SK-N-SH treated with all-trans-retinoic acid at 6 μM for 48 hours (cell line): ENCODE measurements at regions not wholly inside any gene's neighbourhood (a gene's known extent, or its start where the extent isn't known, plus 50 kb on each side); places are given as distances from the start of the nearest gene placed in this dataset.

Experiments
- ATAC-seq: fragments of 200-7000 bp; cut with Tn5 transposase; 3 replicates; pipeline ENCODE4 v1.9.1; 2020; ENCODE audit warnings: mild to moderate bottlenecking, moderate library complexity
- ARNTL ChIP-seq: fragments of 450-650 bp; formaldehyde crosslinking; IDR thresholded peaks from 2 replicates; pipeline ENCODE4 v1.5.0; 2020; ENCODE audit warnings: low read depth, mild to moderate bottlenecking, moderate library complexity, borderline replicate concordance
- BACH2 ChIP-seq: fragments of 250-450 bp; sonication (Bioruptor Pico); IDR thresholded peaks from 2 replicates; pipeline ENCODE4 v1.9.0; 2021; ENCODE audit warnings: mild to moderate bottlenecking, borderline replicate concordance
- CSDC2 ChIP-seq: fragments of 250-450 bp; sonication (Bioruptor Pico); IDR thresholded peaks from 2 replicates; pipeline ENCODE4 v1.5.0; 2020; ENCODE audit warnings: mild to moderate bottlenecking, moderate library complexity
- GLIS3 ChIP-seq: fragments of 250-450 bp; sonication (Bioruptor Pico); IDR thresholded peaks from 2 replicates; pipeline ENCODE4 v1.5.0; 2020; ENCODE audit warnings: mild to moderate bottlenecking, moderate library complexity
- ISL1 ChIP-seq: fragments of 250-450 bp; sonication (Bioruptor Pico); IDR thresholded peaks from 2 replicates; pipeline ENCODE4 v2.1.2; 2022; ENCODE audit warnings: mild to moderate bottlenecking, moderate library complexity
- OSR1 ChIP-seq: fragments of 250-450 bp; sonication (Bioruptor Pico); IDR thresholded peaks from 2 replicates; pipeline ENCODE4 v1.8.0; 2022; ENCODE audit warnings: moderate library complexity, mild to moderate bottlenecking, inconsistent platforms
- PPARA ChIP-seq: fragments of 250-450 bp; sonication (Bioruptor Pico); IDR thresholded peaks from 2 replicates; pipeline ENCODE4 v1.5.0; 2020; ENCODE audit warnings: mild to moderate bottlenecking, borderline replicate concordance
- RARB ChIP-seq: fragments of 250-450 bp; sonication (Bioruptor Pico); IDR thresholded peaks from 2 replicates; pipeline ENCODE4 v1.8.0; 2021; ENCODE audit warnings: mild to moderate bottlenecking, moderate library complexity
- TCF4 ChIP-seq: fragments of 250-450 bp; sonication (Bioruptor Pico); IDR thresholded peaks from 2 replicates; pipeline ENCODE4 v1.8.0; 2021; ENCODE audit warnings: mild to moderate bottlenecking, moderate library complexity, borderline replicate concordance
- ZC3H10 ChIP-seq: fragments of 250-450 bp; sonication (Bioruptor Pico); IDR thresholded peaks from 2 replicates; pipeline ENCODE4 v1.5.1; 2021; ENCODE audit warnings: mild to moderate bottlenecking, moderate library complexity
- ZFP3 ChIP-seq: fragments of 250-450 bp; sonication (Bioruptor Pico); IDR thresholded peaks from 2 replicates; pipeline ENCODE4 v1.5.0; 2020; ENCODE audit warnings: mild to moderate bottlenecking, moderate library complexity
- ZFP30 ChIP-seq: fragments of 450-650 bp; formaldehyde crosslinking; IDR thresholded peaks from 2 replicates; pipeline ENCODE4 v1.5.0; 2022; ENCODE audit warnings: mild to moderate bottlenecking, moderate library complexity
- ZNF565 ChIP-seq: fragments of 450-650 bp; formaldehyde crosslinking; conservative IDR thresholded peaks from 2 replicates; pipeline ENCODE4 v1.5.0; 2020; ENCODE audit warnings: low read depth, mild to moderate bottlenecking, moderate library complexity
- ZNF70 ChIP-seq: fragments of 450-650 bp; formaldehyde crosslinking; IDR thresholded peaks from 2 replicates; pipeline ENCODE4 v1.5.0; 2020; ENCODE audit warnings: mild to moderate bottlenecking, moderate library complexity
- ZNF8 ChIP-seq: fragments of 450-650 bp; formaldehyde crosslinking; IDR thresholded peaks from 2 replicates; pipeline ENCODE4 v1.5.0; 2020; ENCODE audit warnings: mild to moderate bottlenecking, moderate library complexity
- TF ChIP-seq, protein P1 (sequence below): fragments of 250-450 bp; sonication (Bioruptor Pico); IDR thresholded peaks from 2 replicates; pipeline ENCODE4 v1.5.1; 2020; ENCODE audit warnings: low read depth, mild to moderate bottlenecking, moderate library complexity
- TF ChIP-seq, protein P2 (sequence below): fragments of 250-450 bp; sonication (Bioruptor Pico); IDR thresholded peaks from 2 replicates; pipeline ENCODE4 v1.5.1; 2021; ENCODE audit warnings: mild to moderate bottlenecking, moderate library complexity
- TF ChIP-seq, protein P3 (sequence below): fragments of 250-450 bp; sonication (Bioruptor Pico); IDR thresholded peaks from 2 replicates; pipeline ENCODE4 v1.8.0; 2021; ENCODE audit warnings: low read depth, mild to moderate bottlenecking, moderate library complexity, borderline replicate concordance
- TF ChIP-seq, protein P4 (sequence below): fragments of 250-450 bp; sonication (Bioruptor Pico); IDR thresholded peaks from 2 replicates; pipeline ENCODE4 v1.8.0; 2020; ENCODE audit warnings: mild to moderate bottlenecking, moderate library complexity, borderline replicate concordance
- TF ChIP-seq, protein P5 (sequence below): fragments of 250-450 bp; sonication (Bioruptor Pico); IDR thresholded peaks from 2 replicates; pipeline ENCODE4 v1.5.0; 2020; ENCODE audit warnings: mild to moderate bottlenecking, moderate library complexity

DNA sequence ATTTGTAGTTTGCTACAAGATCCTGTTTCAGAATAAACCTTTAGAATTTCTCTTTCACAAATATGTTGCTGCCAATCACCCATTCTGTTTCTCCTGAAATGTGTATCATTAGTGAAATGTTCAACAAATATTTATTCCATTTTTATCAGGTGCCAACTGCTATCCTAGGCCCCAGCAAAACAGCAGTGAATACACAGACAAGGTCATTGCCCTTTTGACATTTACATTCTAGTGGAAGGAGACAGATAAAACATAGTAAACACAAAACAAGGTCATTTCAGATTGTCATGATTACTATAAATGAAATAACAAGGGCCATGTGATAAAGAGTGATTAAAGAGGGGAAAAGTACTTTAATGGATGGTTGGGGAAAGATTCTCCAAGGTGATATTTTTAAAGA is 404.8 kb upstream of the PHF14 start:
- no peak for ATAC-seq
- TF ChIP-seq, protein P1, sequence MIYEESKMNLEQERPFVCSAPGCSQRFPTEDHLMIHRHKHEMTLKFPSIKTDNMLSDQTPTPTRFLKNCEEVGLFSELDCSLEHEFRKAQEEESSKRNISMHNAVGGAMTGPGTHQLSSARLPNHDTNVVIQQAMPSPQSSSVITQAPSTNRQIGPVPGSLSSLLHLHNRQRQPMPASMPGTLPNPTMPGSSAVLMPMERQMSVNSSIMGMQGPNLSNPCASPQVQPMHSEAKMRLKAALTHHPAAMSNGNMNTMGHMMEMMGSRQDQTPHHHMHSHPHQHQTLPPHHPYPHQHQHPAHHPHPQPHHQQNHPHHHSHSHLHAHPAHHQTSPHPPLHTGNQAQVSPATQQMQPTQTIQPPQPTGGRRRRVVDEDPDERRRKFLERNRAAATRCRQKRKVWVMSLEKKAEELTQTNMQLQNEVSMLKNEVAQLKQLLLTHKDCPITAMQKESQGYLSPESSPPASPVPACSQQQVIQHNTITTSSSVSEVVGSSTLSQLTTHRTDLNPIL (CRISPR knock-in tag): no peak
- TF ChIP-seq RARB (no peak), ZFP3 (CRISPR knock-in tag) (no peak), ZNF70 (CRISPR knock-in tag) (no peak), TCF4 (CRISPR knock-in tag) (no peak), CSDC2 (CRISPR knock-in tag) (no peak), ARNTL (CRISPR knock-in tag) (no peak), OSR1 (no peak), GLIS3 (no peak), ZNF565 (CRISPR knock-in tag) (no peak), BACH2 (no peak)
- TF ChIP-seq, protein P2, sequence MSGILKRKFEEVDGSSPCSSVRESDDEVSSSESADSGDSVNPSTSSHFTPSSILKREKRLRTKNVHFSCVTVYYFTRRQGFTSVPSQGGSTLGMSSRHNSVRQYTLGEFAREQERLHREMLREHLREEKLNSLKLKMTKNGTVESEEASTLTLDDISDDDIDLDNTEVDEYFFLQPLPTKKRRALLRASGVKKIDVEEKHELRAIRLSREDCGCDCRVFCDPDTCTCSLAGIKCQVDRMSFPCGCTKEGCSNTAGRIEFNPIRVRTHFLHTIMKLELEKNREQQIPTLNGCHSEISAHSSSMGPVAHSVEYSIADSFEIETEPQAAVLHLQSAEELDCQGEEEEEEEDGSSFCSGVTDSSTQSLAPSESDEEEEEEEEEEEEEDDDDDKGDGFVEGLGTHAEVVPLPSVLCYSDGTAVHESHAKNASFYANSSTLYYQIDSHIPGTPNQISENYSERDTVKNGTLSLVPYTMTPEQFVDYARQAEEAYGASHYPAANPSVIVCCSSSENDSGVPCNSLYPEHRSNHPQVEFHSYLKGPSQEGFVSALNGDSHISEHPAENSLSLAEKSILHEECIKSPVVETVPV: no peak
- TF ChIP-seq, protein P3, sequence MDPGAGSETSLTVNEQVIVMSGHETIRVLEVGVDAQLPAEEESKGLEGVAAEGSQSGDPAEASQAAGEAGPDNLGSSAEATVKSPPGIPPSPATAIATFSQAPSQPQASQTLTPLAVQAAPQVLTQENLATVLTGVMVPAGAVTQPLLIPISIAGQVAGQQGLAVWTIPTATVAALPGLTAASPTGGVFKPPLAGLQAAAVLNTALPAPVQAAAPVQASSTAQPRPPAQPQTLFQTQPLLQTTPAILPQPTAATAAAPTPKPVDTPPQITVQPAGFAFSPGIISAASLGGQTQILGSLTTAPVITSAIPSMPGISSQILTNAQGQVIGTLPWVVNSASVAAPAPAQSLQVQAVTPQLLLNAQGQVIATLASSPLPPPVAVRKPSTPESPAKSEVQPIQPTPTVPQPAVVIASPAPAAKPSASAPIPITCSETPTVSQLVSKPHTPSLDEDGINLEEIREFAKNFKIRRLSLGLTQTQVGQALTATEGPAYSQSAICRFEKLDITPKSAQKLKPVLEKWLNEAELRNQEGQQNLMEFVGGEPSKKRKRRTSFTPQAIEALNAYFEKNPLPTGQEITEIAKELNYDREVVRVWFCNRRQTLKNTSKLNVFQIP (CRISPR knock-in tag): no peak

DNA sequence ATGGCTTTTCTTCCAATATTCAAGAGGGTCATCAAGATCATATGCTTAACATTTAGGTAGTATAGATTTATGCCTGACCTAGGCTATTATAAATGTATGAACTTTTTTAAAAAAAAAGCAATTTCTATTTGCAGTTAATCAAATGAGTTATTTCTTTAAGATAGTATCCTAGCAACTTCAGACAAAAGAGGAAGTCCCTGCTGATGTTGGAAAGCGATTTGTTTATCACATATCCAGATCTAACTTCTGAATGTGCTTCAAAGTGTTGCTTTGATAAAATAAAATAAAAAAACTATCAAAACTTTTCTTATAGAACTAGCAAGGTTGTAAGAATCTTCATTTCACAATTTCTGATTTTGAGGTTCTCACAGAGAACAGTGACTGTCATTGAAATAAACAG is 401.9 kb upstream of the PHF14 start:
- TF ChIP-seq OSR1: no peak
- TF ChIP-seq ZFP30 (CRISPR knock-in tag): no peak
- TF ChIP-seq CSDC2 (CRISPR knock-in tag): no peak
- TF ChIP-seq TCF4 (CRISPR knock-in tag): peak; percentile 18; the same call in 1 of the 2 replicates
- TF ChIP-seq, all 23 proteins: peak for 1
- ATAC-seq: no peak

DNA sequence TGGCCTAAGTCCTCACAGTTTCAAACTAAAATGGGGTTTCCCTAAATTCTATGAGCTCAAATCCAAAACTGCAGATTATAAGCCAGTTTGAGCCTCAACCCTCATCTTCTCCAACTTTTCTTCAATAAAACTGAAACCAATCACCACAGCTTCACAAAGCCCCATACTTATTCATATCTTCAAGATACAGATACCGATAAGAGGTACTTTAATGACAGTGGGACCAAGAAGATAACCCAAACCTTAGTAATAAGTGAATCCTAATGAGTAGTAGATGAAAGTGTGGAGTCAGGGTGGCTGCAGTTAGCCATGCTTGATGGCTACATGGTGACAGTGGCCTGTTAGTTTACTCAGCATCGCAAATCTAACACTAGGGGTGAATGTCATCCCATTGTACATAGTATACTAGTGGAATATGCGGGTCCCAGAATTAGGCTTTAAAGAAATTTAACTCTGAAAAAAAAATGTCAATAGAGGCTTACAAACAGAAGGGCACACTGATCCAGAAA is 395.8 kb upstream of the PHF14 start:
- TF ChIP-seq ZFP3 (CRISPR knock-in tag): no peak
- TF ChIP-seq ZNF8 (CRISPR knock-in tag): no peak
- no peak for TF ChIP-seq TCF4 (CRISPR knock-in tag)
- TF ChIP-seq ZC3H10 (CRISPR knock-in tag): no peak
- TF ChIP-seq ISL1: no peak
- TF ChIP-seq ZNF565 (CRISPR knock-in tag): no peak
- TF ChIP-seq, protein P4, sequence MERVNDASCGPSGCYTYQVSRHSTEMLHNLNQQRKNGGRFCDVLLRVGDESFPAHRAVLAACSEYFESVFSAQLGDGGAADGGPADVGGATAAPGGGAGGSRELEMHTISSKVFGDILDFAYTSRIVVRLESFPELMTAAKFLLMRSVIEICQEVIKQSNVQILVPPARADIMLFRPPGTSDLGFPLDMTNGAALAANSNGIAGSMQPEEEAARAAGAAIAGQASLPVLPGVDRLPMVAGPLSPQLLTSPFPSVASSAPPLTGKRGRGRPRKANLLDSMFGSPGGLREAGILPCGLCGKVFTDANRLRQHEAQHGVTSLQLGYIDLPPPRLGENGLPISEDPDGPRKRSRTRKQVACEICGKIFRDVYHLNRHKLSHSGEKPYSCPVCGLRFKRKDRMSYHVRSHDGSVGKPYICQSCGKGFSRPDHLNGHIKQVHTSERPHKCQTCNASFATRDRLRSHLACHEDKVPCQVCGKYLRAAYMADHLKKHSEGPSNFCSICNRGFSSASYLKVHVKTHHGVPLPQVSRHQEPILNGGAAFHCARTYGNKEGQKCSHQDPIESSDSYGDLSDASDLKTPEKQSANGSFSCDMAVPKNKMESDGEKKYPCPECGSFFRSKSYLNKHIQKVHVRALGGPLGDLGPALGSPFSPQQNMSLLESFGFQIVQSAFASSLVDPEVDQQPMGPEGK (CRISPR knock-in tag): no peak
- no peak for TF ChIP-seq PPARA (CRISPR knock-in tag)
- ATAC-seq: no peak

DNA sequence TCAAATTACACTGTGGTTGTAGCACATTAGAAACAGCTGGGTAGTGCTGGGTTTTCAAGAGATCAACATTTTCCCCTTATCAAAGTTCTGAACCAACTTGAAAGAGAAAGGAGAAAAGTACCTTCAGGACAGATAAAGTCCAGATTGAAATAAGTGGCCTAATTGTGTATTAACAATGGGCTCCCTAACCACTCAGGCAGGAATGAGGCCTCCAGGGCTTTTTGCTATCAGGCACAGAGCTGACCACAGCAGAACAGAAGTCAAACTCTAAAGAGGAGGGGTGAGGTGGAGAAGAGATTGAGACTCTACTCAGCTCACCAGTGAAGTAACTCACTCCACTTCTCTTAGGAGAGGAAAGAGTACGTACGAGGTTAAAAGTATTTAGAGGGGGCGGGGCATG is 394.1 kb upstream of the PHF14 start:
- ATAC-seq: peak; percentile 40; the same call in 1 of the 3 replicates
- TF ChIP-seq ZNF8 (CRISPR knock-in tag) (no peak), TCF4 (CRISPR knock-in tag) (peak; percentile 69), ISL1 (peak; percentile 50), ARNTL (CRISPR knock-in tag) (no peak)
- TF ChIP-seq, protein P5, sequence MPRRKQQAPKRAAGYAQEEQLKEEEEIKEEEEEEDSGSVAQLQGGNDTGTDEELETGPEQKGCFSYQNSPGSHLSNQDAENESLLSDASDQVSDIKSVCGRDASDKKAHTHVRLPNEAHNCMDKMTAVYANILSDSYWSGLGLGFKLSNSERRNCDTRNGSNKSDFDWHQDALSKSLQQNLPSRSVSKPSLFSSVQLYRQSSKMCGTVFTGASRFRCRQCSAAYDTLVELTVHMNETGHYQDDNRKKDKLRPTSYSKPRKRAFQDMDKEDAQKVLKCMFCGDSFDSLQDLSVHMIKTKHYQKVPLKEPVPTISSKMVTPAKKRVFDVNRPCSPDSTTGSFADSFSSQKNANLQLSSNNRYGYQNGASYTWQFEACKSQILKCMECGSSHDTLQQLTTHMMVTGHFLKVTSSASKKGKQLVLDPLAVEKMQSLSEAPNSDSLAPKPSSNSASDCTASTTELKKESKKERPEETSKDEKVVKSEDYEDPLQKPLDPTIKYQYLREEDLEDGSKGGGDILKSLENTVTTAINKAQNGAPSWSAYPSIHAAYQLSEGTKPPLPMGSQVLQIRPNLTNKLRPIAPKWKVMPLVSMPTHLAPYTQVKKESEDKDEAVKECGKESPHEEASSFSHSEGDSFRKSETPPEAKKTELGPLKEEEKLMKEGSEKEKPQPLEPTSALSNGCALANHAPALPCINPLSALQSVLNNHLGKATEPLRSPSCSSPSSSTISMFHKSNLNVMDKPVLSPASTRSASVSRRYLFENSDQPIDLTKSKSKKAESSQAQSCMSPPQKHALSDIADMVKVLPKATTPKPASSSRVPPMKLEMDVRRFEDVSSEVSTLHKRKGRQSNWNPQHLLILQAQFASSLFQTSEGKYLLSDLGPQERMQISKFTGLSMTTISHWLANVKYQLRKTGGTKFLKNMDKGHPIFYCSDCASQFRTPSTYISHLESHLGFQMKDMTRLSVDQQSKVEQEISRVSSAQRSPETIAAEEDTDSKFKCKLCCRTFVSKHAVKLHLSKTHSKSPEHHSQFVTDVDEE (CRISPR knock-in tag): peak; percentile 65; the same call in 1 of the 2 replicates
